ENCODE measurements at regions not wholly inside any gene's neighbourhood (a gene's known extent, or its start where the extent isn't known, plus 50 kb on each side); places are given as distances from the start of the nearest gene placed in this dataset.

- DNase-seq: peak; percentile 21
These were observed 820.4 kb downstream of the BCL11A start for GRCh38 chr2:59732871-59733566.

GRCh38 chr2:59727121-59727590 is 826.3 kb downstream of the BCL11A start:
- no peak for DNase-seq

DNA sequence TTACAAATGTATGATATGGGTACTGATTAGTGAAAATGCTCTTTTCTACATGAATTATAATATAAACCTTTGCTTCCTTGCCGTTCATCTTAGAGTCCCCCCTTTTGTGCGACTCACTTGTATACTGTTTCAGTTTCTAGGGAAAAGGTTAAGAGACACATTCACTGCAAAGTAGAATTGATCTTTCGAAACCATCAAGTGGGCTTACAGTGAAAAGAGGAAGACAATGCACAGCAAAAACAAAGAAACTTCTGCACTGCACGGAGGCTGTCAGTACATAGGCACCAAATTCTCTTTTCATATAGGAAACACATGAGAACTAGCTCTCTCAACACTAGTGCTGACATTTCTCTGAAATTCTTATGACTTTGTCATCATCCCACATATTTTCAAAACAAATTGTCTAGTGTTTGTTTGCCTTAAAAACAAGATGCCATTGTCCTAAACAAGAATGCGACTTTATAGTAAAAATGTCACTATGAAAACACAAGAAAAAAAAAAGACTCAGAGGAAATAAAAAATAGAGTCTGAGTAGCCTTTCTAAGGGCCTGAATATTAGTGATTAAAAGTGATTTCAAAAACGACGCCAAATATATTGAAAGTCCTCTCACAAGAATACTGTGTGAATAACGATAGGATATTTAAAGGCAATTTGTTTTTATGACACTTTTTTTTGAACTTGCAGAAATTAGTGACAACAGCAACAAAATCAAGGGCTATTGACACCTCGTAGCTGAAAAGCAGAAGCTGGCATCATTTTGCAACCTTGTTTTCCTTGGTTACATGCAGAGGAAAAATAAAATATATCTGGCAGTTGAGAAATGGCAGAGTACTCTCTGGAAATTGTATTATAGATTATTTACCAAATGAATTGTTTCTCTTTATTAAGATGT is 827.0 kb downstream of the BCL11A start:
- DNase-seq: no peak

GRCh38 chr2:59724746-59725145 is 828.7 kb downstream of the BCL11A start:
- no peak for DNase-seq

DNA sequence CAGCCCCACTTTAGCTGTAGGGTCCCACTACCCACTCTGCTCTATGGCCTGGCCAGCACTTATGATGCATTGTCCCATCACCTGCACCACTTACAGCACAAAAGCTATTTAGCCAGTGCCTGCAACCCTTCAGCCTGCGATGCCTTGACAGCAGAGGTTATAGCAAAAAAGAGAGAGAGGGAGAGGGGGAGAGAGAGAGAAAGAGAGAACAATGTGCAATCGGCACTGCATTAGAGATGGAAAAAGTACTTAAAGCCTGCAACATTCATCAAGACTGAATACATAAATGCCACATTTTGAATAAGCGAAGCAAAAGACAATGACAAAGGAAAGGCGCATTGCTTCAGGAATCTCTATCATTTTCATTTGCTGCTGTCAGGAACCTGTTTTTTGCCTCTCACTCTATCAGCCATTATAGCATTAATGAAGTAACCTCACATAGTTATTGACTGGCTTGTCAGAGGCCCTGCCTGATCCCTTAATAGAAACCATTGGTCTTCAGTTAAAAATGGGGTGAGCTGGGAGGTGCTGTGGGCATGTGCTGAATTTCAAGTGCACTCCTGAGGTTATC is 833.1 kb downstream of the BCL11A start:
- no peak for DNase-seq

GRCh38 chr2:59713577-59713976 is 839.9 kb downstream of the BCL11A start:
- no peak for DNase-seq

- DNase-seq: no peak
These were observed 842.3 kb downstream of the BCL11A start for GRCh38 chr2:59711121-59711520.

DNA sequence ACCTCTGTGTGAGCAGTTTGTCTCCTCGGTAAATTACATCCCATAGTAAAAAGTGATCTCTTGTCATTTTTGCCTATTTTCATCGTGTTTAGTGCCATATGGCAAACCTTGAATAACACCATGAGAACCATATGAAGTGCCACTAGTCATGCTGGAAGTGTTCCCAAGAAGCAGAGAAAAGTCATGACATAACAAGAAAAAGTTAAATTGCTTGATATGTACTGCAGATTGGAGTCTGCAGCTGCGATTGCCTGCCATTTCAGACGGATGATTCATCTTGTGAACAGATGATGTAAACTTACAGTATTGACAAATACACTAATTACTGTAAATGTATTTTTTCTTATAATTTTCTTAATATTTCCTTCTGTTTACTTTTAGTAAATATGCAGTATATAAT is 846.7 kb downstream of the BCL11A start:
- no peak for DNase-seq

DNA sequence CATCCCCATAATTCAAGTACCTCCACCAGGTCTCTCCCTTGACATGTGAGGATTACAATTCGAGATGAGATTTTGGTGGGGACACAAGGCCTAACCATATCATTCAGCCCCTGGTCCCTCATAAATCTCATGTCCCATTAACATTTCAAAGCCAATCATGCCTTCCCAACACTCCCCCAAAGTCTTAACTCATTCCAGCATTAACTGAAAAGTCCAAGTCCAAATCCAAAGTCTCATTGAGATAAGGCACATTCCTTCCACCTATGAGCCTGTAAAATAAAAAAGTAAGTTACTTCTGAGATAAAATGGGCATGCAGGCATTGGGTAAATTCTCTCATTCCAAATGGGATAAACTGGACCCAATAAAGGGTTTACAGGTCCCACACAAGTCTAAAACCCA is 849.7 kb downstream of the BCL11A start:
- no peak for DNase-seq

- DNase-seq: no peak
These were observed 851.4 kb downstream of the BCL11A start for GRCh38 chr2:59702026-59702425.

- no peak for DNase-seq
These were observed 852.0 kb downstream of the BCL11A start for GRCh38 chr2:59701271-59701994.

GRCh38 chr2:59694176-59694575 is 859.3 kb downstream of the BCL11A start:
- no peak for DNase-seq

GRCh38 chr2:59693231-59693959 is 860.1 kb downstream of the BCL11A start:
- no peak for DNase-seq

DNA sequence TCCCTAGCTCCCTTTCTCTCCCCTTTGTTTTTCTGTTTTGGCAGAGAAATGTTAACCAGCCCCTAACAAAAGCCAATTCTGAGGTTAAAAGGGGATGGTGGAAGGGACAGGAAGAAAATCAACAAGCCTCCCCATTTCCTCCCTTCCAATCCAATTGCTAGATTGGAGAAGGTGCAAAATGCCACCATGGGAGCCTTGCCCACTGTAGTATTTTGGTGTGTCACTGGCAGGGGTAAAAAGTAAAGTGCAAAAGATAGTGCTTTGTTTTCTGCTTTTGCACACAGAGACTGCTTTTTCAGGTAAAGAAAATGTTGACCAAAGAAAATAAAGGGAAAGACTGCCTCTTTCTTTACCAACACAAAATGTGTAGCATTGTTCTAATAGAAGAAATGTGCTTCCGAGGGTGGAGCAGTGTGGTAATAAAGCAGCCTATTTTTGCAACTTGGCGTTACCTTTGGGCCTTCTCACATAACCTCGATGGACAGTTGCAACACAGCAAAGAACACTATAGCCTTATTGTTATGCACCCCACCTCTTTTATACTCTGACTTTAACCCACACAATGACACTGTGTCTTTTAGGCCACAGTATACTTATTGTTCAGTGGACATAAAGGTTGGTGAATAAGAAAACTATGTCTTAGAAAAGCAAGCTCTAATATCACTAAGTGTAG is 861.8 kb downstream of the BCL11A start:
- no peak for DNase-seq

DNA sequence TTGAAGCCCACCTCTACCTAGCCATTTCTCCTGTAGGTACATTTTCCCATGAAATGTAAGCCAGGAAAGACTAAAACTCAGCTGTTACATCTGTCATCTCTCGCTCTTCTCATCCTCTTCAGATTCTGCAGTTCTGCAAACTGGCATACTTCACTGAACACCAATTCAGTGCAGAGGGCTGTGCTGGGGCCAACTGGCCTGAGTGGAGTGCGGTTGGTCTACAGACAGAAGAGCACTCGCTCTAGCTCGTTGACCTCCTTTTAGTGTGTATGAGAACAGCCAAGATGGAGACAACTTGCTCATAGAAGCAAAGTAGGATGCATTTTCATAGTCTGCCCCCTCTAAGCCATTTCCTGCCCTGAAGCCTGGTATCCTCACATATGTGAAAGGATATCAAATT is 862.6 kb downstream of the BCL11A start:
- no peak for DNase-seq

DNA sequence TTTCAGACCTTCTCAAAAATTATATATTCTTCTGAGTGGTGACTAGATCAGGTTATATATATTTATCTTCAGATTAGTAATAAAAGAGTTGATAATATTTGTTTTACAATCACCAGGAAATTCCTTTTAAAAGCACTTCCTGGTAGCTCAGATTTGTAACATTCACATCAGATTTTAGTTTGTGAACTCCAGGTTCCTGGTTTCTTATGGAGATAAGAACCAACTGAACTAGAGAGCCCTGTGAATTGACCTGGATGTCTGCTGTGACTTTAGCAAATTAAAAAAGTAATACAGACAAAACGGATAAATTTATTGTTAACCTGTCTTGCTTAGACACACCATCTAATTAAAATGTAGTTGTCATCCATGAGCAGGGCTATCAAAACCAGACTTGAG is 868.7 kb downstream of the BCL11A start:
- DNase-seq: no peak

GRCh38 chr2:59684116-59684770 is 869.2 kb downstream of the BCL11A start:
- no peak for DNase-seq

- DNase-seq: no peak
These were observed 872.6 kb downstream of the BCL11A start for GRCh38 chr2:59680863-59681262.

DNA sequence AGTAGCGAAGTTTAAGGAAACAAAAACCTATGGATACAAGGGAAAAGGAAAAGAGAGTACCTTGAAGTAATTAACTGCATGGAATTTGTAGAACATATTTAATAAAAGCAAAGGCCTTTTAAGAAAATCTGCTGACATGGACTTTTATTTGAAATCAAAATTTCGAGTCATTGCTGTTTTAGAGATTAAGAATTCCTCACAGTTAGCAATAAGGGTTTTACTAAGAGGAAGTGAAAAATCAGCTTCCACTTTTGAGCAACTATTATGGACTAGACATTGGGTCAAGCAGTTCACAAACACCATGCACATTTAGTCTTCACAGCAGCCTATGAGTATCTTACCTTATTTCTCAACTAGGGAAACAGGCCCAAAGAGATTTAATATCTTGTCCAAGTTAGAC is 876.3 kb downstream of the BCL11A start:
- no peak for DNase-seq

DNA sequence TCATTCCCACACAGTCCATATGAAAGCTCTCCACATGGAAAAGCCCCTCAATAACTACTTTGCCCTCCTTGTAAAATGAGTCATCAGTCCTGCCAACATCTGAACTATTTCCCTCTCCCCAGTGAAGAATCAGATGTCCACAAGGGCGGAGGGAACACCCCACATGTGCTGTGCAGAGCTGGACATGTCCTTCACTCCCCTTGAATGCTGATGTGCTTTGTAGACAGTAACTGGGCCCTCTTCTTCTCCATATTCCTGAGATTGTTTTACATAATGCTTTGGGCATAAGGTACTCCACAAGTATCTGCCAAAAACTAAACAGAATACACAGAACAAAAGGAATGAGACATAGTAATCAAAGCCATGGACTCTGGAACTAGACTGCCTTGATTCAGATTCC is 879.4 kb downstream of the BCL11A start:
- DNase-seq: no peak

DNA sequence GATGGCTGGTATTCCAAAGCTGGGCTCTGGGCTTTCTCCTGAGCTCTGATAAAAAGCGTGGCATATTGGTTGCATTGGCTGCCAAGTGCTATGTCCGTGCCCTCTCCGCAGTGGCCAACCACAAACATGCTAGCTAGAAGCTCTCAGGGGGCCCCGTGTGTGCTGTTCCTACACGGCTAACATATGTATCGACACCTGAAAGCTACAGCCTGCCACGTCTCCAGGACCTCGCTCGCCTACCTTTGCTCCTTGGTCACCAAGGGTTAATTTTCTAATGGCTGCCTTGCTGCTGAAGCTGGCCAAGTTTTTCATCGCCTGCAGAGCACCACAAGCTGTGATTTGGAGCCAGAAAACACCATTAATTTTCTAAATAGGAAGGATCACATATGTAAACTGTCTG is 888.4 kb downstream of the BCL11A start:
- DNase-seq: no peak
